ENCODE measurements at regions not wholly inside any gene's neighbourhood (a gene's known extent, or its start where the extent isn't known, plus 50 kb on each side); places are given as distances from the start of the nearest gene placed in this dataset.
"Not testable (repeated sequence)": the region's sequence is repeated elsewhere in the genome, so short reads cannot be mapped to it uniquely, and the experiment has no call there.

GRCh38 chr2:111526041-111526639, 357.9 kb downstream of the ANAPC1 start:
- WGBS (ENCODE audit: insufficient coverage, low lambda C conversion rate): no CpG with 5 or more reads among the region's 7 CpGs
- H3K4me1 ChIP-seq (ENCODE audit: control insufficient read depth, insufficient read depth, low read length); H3K9me3 ChIP-seq (ENCODE audit: control insufficient read depth, low read depth, low read length): not testable (repeated sequence)

GRCh38 chr2:111527707-111528400, 356.1 kb downstream of the ANAPC1 start:
- H3K4me1 ChIP-seq (ENCODE audit: control insufficient read depth, insufficient read depth, low read length); H3K27ac ChIP-seq (ENCODE audit: low read length); H3K4me3 ChIP-seq (ENCODE audit: low read length); H3K9me3 ChIP-seq (ENCODE audit: control insufficient read depth, low read depth, low read length); H3K36me3 ChIP-seq (ENCODE audit: control insufficient read depth, insufficient read depth, low read length); H3K27me3 ChIP-seq (ENCODE audit: control insufficient read depth, insufficient read depth, low read length); DNase-seq: not testable (repeated sequence)
- WGBS (ENCODE audit: insufficient coverage, low lambda C conversion rate): 100% methylated on average over 1 of the region's 10 CpGs

More at GRCh38 chr2:111526041-111526639, 357.9 kb downstream of the ANAPC1 start:
- H3K27ac ChIP-seq (ENCODE audit: low read length); H3K27me3 ChIP-seq (ENCODE audit: control insufficient read depth, insufficient read depth, low read length); DNase-seq; H3K36me3 ChIP-seq (ENCODE audit: control insufficient read depth, insufficient read depth, low read length); H3K4me3 ChIP-seq (ENCODE audit: low read length): not testable (repeated sequence)

- H3K9me3 ChIP-seq (ENCODE audit: control insufficient read depth, low read depth, low read length); H3K27me3 ChIP-seq (ENCODE audit: control insufficient read depth, insufficient read depth, low read length); H3K4me1 ChIP-seq (ENCODE audit: control insufficient read depth, insufficient read depth, low read length); DNase-seq; H3K36me3 ChIP-seq (ENCODE audit: control insufficient read depth, insufficient read depth, low read length); H3K27ac ChIP-seq (ENCODE audit: low read length); H3K4me3 ChIP-seq (ENCODE audit: low read length): not testable (repeated sequence)
- WGBS (ENCODE audit: insufficient coverage, low lambda C conversion rate): no CpG with 5 or more reads among the region's 4 CpGs
Measured at GRCh38 chr2:111529022-111529421, 355.0 kb downstream of the ANAPC1 start.

- not testable (repeated sequence) for H3K36me3 ChIP-seq (ENCODE audit: control insufficient read depth, insufficient read depth, low read length); H3K27ac ChIP-seq (ENCODE audit: low read length); H3K4me1 ChIP-seq (ENCODE audit: control insufficient read depth, insufficient read depth, low read length); DNase-seq; H3K4me3 ChIP-seq (ENCODE audit: low read length); H3K9me3 ChIP-seq (ENCODE audit: control insufficient read depth, low read depth, low read length); H3K27me3 ChIP-seq (ENCODE audit: control insufficient read depth, insufficient read depth, low read length)
- no CpG with 5 or more reads among the region's 5 CpGs for WGBS (ENCODE audit: insufficient coverage, low lambda C conversion rate)
Measured at GRCh38 chr2:111530239-111530965, 353.6 kb downstream of the ANAPC1 start.

GRCh38 chr2:111532682-111533556, 351.1 kb downstream of the ANAPC1 start:
- WGBS (ENCODE audit: insufficient coverage, low lambda C conversion rate): no CpG with 5 or more reads among the region's 14 CpGs
- not testable (repeated sequence) for H3K27ac ChIP-seq (ENCODE audit: low read length)

GRCh38 chr2:111533557-111534247, 350.3 kb downstream of the ANAPC1 start:
- H3K9me3 ChIP-seq (ENCODE audit: control insufficient read depth, low read depth, low read length); DNase-seq; H3K27ac ChIP-seq (ENCODE audit: low read length); H3K36me3 ChIP-seq (ENCODE audit: control insufficient read depth, insufficient read depth, low read length); H3K4me3 ChIP-seq (ENCODE audit: low read length); H3K27me3 ChIP-seq (ENCODE audit: control insufficient read depth, insufficient read depth, low read length): not testable (repeated sequence)
- no CpG with 5 or more reads among the region's 8 CpGs for WGBS (ENCODE audit: insufficient coverage, low lambda C conversion rate)
- peaks cover 11% of the 10 kb centered on the region for H3K4me1 ChIP-seq (ENCODE audit: control insufficient read depth, insufficient read depth, low read length)

More at GRCh38 chr2:111532682-111533556, 351.1 kb downstream of the ANAPC1 start:
- not testable (repeated sequence) for H3K36me3 ChIP-seq (ENCODE audit: control insufficient read depth, insufficient read depth, low read length); DNase-seq; H3K4me3 ChIP-seq (ENCODE audit: low read length); H3K9me3 ChIP-seq (ENCODE audit: control insufficient read depth, low read depth, low read length); H3K27me3 ChIP-seq (ENCODE audit: control insufficient read depth, insufficient read depth, low read length)
- H3K4me1 ChIP-seq (ENCODE audit: control insufficient read depth, insufficient read depth, low read length): peaks cover 13% of the 10 kb centered on the region

GRCh38 chr2:111534910-111535352, 349.1 kb downstream of the ANAPC1 start:
- Histone ChIP-seq H3K9me3 (ENCODE audit: control insufficient read depth, low read depth, low read length) (no peaks in the 10 kb centered on the region), H3K4me3 (ENCODE audit: low read length) (no peak overlapping the region), H3K36me3 (ENCODE audit: control insufficient read depth, insufficient read depth, low read length) (no peaks in the 10 kb centered on the region), H3K27me3 (ENCODE audit: control insufficient read depth, insufficient read depth, low read length) (no peaks in the 10 kb centered on the region), H3K4me1 (ENCODE audit: control insufficient read depth, insufficient read depth, low read length) (peaks cover 9% of the 10 kb centered on the region), H3K27ac (ENCODE audit: low read length) (no peak overlapping the region)
- no CpG with 5 or more reads among the region's 4 CpGs for WGBS (ENCODE audit: insufficient coverage, low lambda C conversion rate)
- peak in 1 of 2 donors; percentile 22 for DNase-seq

- peak; percentile 24 to 33 for DNase-seq
- Histone ChIP-seq H3K27me3 (ENCODE audit: control insufficient read depth, insufficient read depth, low read length) (no peaks in the 10 kb centered on the region), H3K27ac (ENCODE audit: low read length) (no peak overlapping the region), H3K36me3 (ENCODE audit: control insufficient read depth, insufficient read depth, low read length) (no peaks in the 10 kb centered on the region), H3K4me1 (ENCODE audit: control insufficient read depth, insufficient read depth, low read length) (peaks cover 9% of the 10 kb centered on the region), H3K4me3 (ENCODE audit: low read length) (no peak overlapping the region), H3K9me3 (ENCODE audit: control insufficient read depth, low read depth, low read length) (no peaks in the 10 kb centered on the region)
- 80% methylated on average over 1 of the region's 1 CpG for WGBS (ENCODE audit: insufficient coverage, low lambda C conversion rate)
Measured at GRCh38 chr2:111535404-111535803, 348.6 kb downstream of the ANAPC1 start.

GRCh38 chr2:111537078-111537655, 346.8 kb downstream of the ANAPC1 start:
- H3K4me1 ChIP-seq (ENCODE audit: control insufficient read depth, insufficient read depth, low read length): peaks cover 9% of the 10 kb centered on the region
- no peak for DNase-seq

More at GRCh38 chr2:111537078-111537655, 346.8 kb downstream of the ANAPC1 start:
- Histone ChIP-seq H3K27me3 (ENCODE audit: control insufficient read depth, insufficient read depth, low read length) (no peaks in the 10 kb centered on the region), H3K36me3 (ENCODE audit: control insufficient read depth, insufficient read depth, low read length) (no peaks in the 10 kb centered on the region), H3K27ac (ENCODE audit: low read length) (no peak overlapping the region), H3K4me3 (ENCODE audit: low read length) (no peak overlapping the region), H3K9me3 (ENCODE audit: control insufficient read depth, low read depth, low read length) (no peaks in the 10 kb centered on the region)
- WGBS (ENCODE audit: insufficient coverage, low lambda C conversion rate): 100% methylated on average over 1 of the region's 15 CpGs
